OCI-LY7 (cell line): ENCODE measurements at regions not wholly inside any gene's neighbourhood (a gene's known extent, or its start where the extent isn't known, plus 50 kb on each side); places are given as distances from the start of the nearest gene placed in this dataset.

ENCODE experiments used
- BruUV-seq: library from RNA; stranded (reverse); fragments of 400-500 nt; replicated peaks from 2 replicates; lab custom pipeline; 2021; lab: Mats Ljungman, UMichigan
- CTCF ChIA-PET: fragments of 300-600 bp; sonication (Branson Sonifier 250); formaldehyde crosslinking; loops from one replicate; lab custom pipeline; 2022; ENCODE audit warnings: antibody characterized with exemption; ENCODE audit not compliant: unreplicated experiment; lab: Charles Lee
- POLR2A ChIA-PET: fragments of 300-600 bp; sonication (Branson Sonifier 250); formaldehyde crosslinking; loops from one replicate; lab custom pipeline; 2022; ENCODE audit warnings: antibody characterized with exemption; lab: Charles Lee
- DNase-seq: peaks from one replicate; pipeline ENCODE4 v3.0.0-alpha.2; 2015; ENCODE audit warnings: low spot score
- H2AFZ ChIP-seq: fragments of 200-600 bp; sonication (generic), shearing (Covaris generic); 2 replicates; pipeline ENCODE4 v1.6.1; 2014; ENCODE audit warnings: mild to moderate bottlenecking, antibody characterized with exemption, low read length, moderate library complexity
- H3K27ac ChIP-seq: fragments of 200-600 bp; sonication (generic); 2 replicates; pipeline ENCODE4 v1.5.1; 2014; ENCODE audit warnings: mixed run types, low read depth, mild to moderate bottlenecking, moderate library complexity, low read length, inconsistent platforms; ENCODE audit not compliant: poor library complexity, severe bottlenecking
- H3K36me3 ChIP-seq: fragments of 200-600 bp; sonication (generic); 2 replicates; pipeline ENCODE4 v1.6.1; 2014; ENCODE audit warnings: mild to moderate bottlenecking, antibody characterized with exemption, low read length, moderate library complexity, mixed read lengths; ENCODE audit not compliant: insufficient read depth
- H3K4me1 ChIP-seq: fragments of 200-600 bp; sonication (generic); 2 replicates; pipeline ENCODE4 v1.5.1; 2014; ENCODE audit warnings: mild to moderate bottlenecking, low read length; ENCODE audit not compliant: insufficient read depth, poor library complexity, severe bottlenecking
- H3K4me2 ChIP-seq: fragments of 200-600 bp; sonication (generic); 2 replicates; pipeline ENCODE4 v1.6.1; 2014; ENCODE audit warnings: mild to moderate bottlenecking, low read length
- H3K4me3 ChIP-seq: fragments of 200-600 bp; sonication (generic); 2 replicates; pipeline ENCODE4 v1.5.1; 2014; ENCODE audit warnings: mild to moderate bottlenecking, low read depth, low read length; ENCODE audit not compliant: poor library complexity, severe bottlenecking
- H3K79me2 ChIP-seq: fragments of 200-600 bp; sonication (generic); 2 replicates; pipeline ENCODE4 v1.6.1; 2016; ENCODE audit warnings: low read depth, mild to moderate bottlenecking, low read length, moderate library complexity, mixed read lengths; ENCODE audit not compliant: insufficient read depth
- H3K9me2 ChIP-seq: fragments of 200-600 bp; sonication (generic); 2 replicates; pipeline ENCODE4 v1.6.1; 2016; ENCODE audit warnings: mild to moderate bottlenecking, low read length, mixed read lengths; ENCODE audit not compliant: insufficient read depth
- H3K9me3 ChIP-seq: fragments of 200-600 bp; sonication (generic); 2 replicates; pipeline ENCODE4 v1.6.1; 2014; ENCODE audit warnings: mild to moderate bottlenecking, mixed run types, low read length, mixed read lengths
- H4K20me1 ChIP-seq: fragments of 200-600 bp; sonication (generic); 2 replicates; pipeline ENCODE4 v1.6.1; 2014; ENCODE audit warnings: mild to moderate bottlenecking, antibody characterized with exemption, low read length, moderate library complexity, mixed read lengths; ENCODE audit not compliant: insufficient read depth
- CTCF ChIP-seq: fragments of 200-600 bp; sonication (generic); conservative IDR thresholded peaks from 2 replicates; pipeline ENCODE4 v1.5.1; 2014; ENCODE audit warnings: mild to moderate bottlenecking, antibody characterized with exemption, low read length, moderate library complexity, mixed read lengths
- EZH2phosphoT487 ChIP-seq: fragments of 200-600 bp; sonication (generic); IDR thresholded peaks from 2 replicates; pipeline ENCODE4 v1.6.1; 2018; ENCODE audit warnings: low read depth, borderline replicate concordance, mild to moderate bottlenecking, mixed run types, antibody characterized with exemption, low read length, moderate library complexity, mixed read lengths
- intact Hi-C: fragments of 100-400 bp; cut with micrococcal nuclease; formaldehyde crosslinking; loops from one replicate; pipeline ENCODE4 v1.10.0; 2022; ENCODE audit not compliant: unreplicated experiment

DNA sequence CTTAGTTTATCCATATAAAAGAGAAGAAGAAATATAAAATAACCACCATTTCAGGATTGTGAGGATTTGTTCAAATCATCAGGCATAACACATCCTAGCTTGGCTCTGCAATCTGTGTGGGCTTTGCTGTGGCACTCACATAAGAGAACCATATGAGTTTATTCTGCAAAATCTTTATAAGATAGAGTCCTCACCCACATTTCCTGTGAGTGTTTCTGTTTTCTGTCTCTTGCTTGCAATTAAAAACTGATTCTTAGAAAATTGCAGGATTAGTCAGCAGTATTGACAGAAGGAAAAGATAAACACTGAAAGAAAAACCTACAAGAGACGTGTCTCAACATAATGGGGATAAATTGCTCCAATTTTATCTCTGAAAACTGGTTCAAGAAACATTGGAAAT, 258.5 kb downstream of the RND3 start:
- H3K79me2 ChIP-seq = no peaks in the 10 kb centered on the region
- intact Hi-C loops = no loop called here
- no TSS peak for BruUV-seq
- H3K4me2 ChIP-seq = no peak overlapping the region
- H3K4me3 ChIP-seq = no peak overlapping the region
- H3K36me3 ChIP-seq = no peaks in the 10 kb centered on the region
- TF ChIP-seq EZH2phosphoT487 (no peak), CTCF (no peak)
- no peaks in the 10 kb centered on the region for H4K20me1 ChIP-seq
- H3K9me3 ChIP-seq = no peaks in the 10 kb centered on the region
- no peaks in the 10 kb centered on the region for H3K4me1 ChIP-seq
- no peaks in the 10 kb centered on the region for H3K9me2 ChIP-seq
- no peak for DNase-seq
- H3K27ac ChIP-seq = no peak overlapping the region
- ChIA-PET POLR2A (no interaction called here), CTCF (no interaction called here)
- H2AFZ ChIP-seq = no peak overlapping the region

DNA sequence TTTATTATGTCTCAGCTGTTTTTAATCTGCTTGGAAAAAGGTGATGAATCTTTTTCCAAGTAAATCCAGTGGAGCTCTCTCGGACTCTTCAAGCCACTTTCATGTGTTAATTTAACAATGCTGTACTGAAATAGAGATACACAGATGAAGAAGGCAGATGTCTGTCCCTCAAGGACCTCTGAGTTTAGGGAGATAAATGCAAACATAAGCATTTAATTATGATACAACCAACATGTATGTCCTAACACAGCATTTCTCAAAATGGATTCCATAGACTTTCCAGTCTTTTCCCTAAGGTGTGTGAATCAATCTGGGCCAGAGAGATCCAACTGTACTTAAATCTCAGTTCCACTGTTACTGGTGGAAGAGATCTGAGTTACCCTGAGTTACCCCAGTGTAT, 262.4 kb downstream of the RND3 start:
- CTCF ChIA-PET = no interaction called here
- DNase-seq = no peak
- H3K9me2 ChIP-seq = no peaks in the 10 kb centered on the region
- intact Hi-C loops = no loop called here
- H3K4me2 ChIP-seq = no peak overlapping the region
- no peaks in the 10 kb centered on the region for H3K4me1 ChIP-seq
- no peak overlapping the region for H3K4me3 ChIP-seq
- no TSS peak for BruUV-seq
- POLR2A ChIA-PET = no interaction called here
- H4K20me1 ChIP-seq = no peaks in the 10 kb centered on the region
- H3K79me2 ChIP-seq = no peaks in the 10 kb centered on the region
- TF ChIP-seq CTCF (no peak), EZH2phosphoT487 (no peak)
- no peak overlapping the region for H3K27ac ChIP-seq
- H2AFZ ChIP-seq = no peak overlapping the region
- H3K9me3 ChIP-seq = no peaks in the 10 kb centered on the region
- H3K36me3 ChIP-seq = no peaks in the 10 kb centered on the region

DNA sequence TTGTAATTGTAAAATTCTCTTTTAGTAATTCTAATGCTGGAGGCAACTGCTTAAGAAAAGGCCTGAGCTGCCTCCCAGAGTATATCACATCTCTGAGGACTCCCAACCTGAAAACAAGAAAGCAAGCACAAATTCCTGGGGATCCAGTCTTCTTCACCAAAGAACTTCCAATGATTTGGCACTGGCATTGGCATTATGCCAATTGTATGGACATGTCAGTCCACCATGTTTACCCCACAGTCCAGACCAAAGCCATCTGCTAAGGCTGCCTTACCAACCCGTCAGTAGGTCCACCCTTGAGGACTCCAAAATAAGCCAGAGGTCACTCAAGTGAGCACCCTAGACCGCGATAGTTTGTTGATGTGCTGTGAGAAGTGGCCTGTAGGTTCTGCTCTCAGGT, 263.1 kb downstream of the RND3 start:
- Histone ChIP-seq H3K79me2 (no peaks in the 10 kb centered on the region), H3K4me1 (no peaks in the 10 kb centered on the region), H3K9me2 (no peaks in the 10 kb centered on the region), H2AFZ (no peak overlapping the region), H4K20me1 (no peaks in the 10 kb centered on the region), H3K9me3 (no peaks in the 10 kb centered on the region), H3K4me3 (no peak overlapping the region), H3K27ac (no peak overlapping the region), H3K4me2 (no peak overlapping the region), H3K36me3 (no peaks in the 10 kb centered on the region)
- CTCF ChIA-PET = no interaction called here
- POLR2A ChIA-PET = no interaction called here
- TF ChIP-seq EZH2phosphoT487 (no peak), CTCF (no peak)
- intact Hi-C loops = no loop called here
- no TSS peak for BruUV-seq
- DNase-seq = no peak
